Activated naive CD8-positive, alpha-beta T cell treated with anti-CD3 and anti-CD28 coated beads, Interleukin-2, amount 50 U/mL, for 24 hours (primary cell): ENCODE measurements at regions not wholly inside any gene's neighbourhood (a gene's known extent, or its start where the extent isn't known, plus 50 kb on each side); places are given as distances from the start of the nearest gene placed in this dataset.

ENCODE experiments used
- ATAC-seq: fragments of 150-1000 bp; cut with Tn5 transposase; one replicate; pipeline ENCODE4 v1.10.0; 2021
- DNase-seq: peaks from one replicate; pipeline ENCODE4 v3.0.0; 2021
- H3K27ac Mint-ChIP-seq: one replicate; pipeline ENCODE4 v1.8.0; 2021; ENCODE audit warnings: mild to moderate bottlenecking, mixed read lengths
- H3K27me3 Mint-ChIP-seq: one replicate; pipeline ENCODE4 v1.8.0; 2021; ENCODE audit warnings: mixed read lengths
- H3K36me3 Mint-ChIP-seq: one replicate; pipeline ENCODE4 v1.8.0; 2021; ENCODE audit warnings: low read depth, mixed read lengths
- H3K4me1 Mint-ChIP-seq: one replicate; pipeline ENCODE4 v1.8.0; 2021; ENCODE audit warnings: mixed read lengths
- H3K4me3 Mint-ChIP-seq: one replicate; pipeline ENCODE4 v1.8.0; 2021; ENCODE audit warnings: mild to moderate bottlenecking, moderate library complexity, mixed read lengths
- H3K9me3 Mint-ChIP-seq: one replicate; pipeline ENCODE4 v1.8.0; 2021; ENCODE audit warnings: mixed read lengths

- H3K4me3 Mint-ChIP-seq, result no peak overlapping the region
- H3K36me3 Mint-ChIP-seq, result no peaks in the 10 kb centered on the region
- H3K9me3 Mint-ChIP-seq, result no peaks in the 10 kb centered on the region
- no peaks in the 10 kb centered on the region for H3K4me1 Mint-ChIP-seq
- H3K27ac Mint-ChIP-seq, result no peak overlapping the region
- H3K27me3 Mint-ChIP-seq, result peaks cover 25% of the 10 kb centered on the region
- DNase-seq (no peak), ATAC-seq (no peak)
Observed at GRCh38 chr10:3516234-3516922, 268.6 kb downstream of the KLF6 start.

- Mint-ChIP-seq H3K27ac (no peak overlapping the region), H3K36me3 (no peaks in the 10 kb centered on the region), H3K4me1 (no peaks in the 10 kb centered on the region), H3K4me3 (no peak overlapping the region), H3K27me3 (peaks cover 25% of the 10 kb centered on the region), H3K9me3 (no peaks in the 10 kb centered on the region)
- ATAC-seq, result no peak
- DNase-seq, result no peak
Observed at GRCh38 chr10:3514691-3515090, 270.3 kb downstream of the KLF6 start.

- Mint-ChIP-seq H3K9me3 (no peaks in the 10 kb centered on the region), H3K27me3 (peaks cover 15% of the 10 kb centered on the region), H3K36me3 (no peaks in the 10 kb centered on the region), H3K4me3 (no peak overlapping the region), H3K27ac (no peak overlapping the region), H3K4me1 (no peaks in the 10 kb centered on the region)
- no peak for ATAC-seq
- no peak for DNase-seq
Observed at GRCh38 chr10:3512263-3512662, 272.7 kb downstream of the KLF6 start.

- Mint-ChIP-seq H3K27me3 (peaks cover 9% of the 10 kb centered on the region), H3K27ac (no peak overlapping the region), H3K4me3 (no peak overlapping the region), H3K4me1 (no peaks in the 10 kb centered on the region), H3K36me3 (no peaks in the 10 kb centered on the region), H3K9me3 (no peaks in the 10 kb centered on the region)
- DNase-seq, result no peak
- no peak for ATAC-seq
Observed at GRCh38 chr10:3511483-3511882, 273.5 kb downstream of the KLF6 start.

- ATAC-seq (no peak), DNase-seq (no peak)
- Mint-ChIP-seq H3K9me3 (no peaks in the 10 kb centered on the region), H3K4me1 (no peaks in the 10 kb centered on the region), H3K36me3 (no peaks in the 10 kb centered on the region), H3K27me3 (peaks cover 5% of the 10 kb centered on the region), H3K27ac (no peak overlapping the region), H3K4me3 (no peak overlapping the region)
Observed at GRCh38 chr10:3510741-3511140, 274.3 kb downstream of the KLF6 start.

- H3K36me3 Mint-ChIP-seq, result no peaks in the 10 kb centered on the region
- H3K4me1 Mint-ChIP-seq, result no peaks in the 10 kb centered on the region
- no peak overlapping the region for H3K27ac Mint-ChIP-seq
- H3K27me3 Mint-ChIP-seq, result peaks cover 2% of the 10 kb centered on the region
- no peak for DNase-seq
- H3K4me3 Mint-ChIP-seq, result no peak overlapping the region
- no peaks in the 10 kb centered on the region for H3K9me3 Mint-ChIP-seq
- ATAC-seq, result peak; percentile 63
Observed at GRCh38 chr10:3509355-3509754, 275.7 kb downstream of the KLF6 start.

- H3K27me3 Mint-ChIP-seq, result no peaks in the 10 kb centered on the region
- ATAC-seq (no peak), DNase-seq (no peak)
- no peak overlapping the region for H3K4me3 Mint-ChIP-seq
- H3K36me3 Mint-ChIP-seq, result no peaks in the 10 kb centered on the region
- H3K4me1 Mint-ChIP-seq, result no peaks in the 10 kb centered on the region
- H3K27ac Mint-ChIP-seq, result no peak overlapping the region
- H3K9me3 Mint-ChIP-seq, result no peaks in the 10 kb centered on the region
Observed at GRCh38 chr10:3503299-3503698, 281.7 kb downstream of the KLF6 start.

GRCh38 chr10:3502673-3503072 is 282.3 kb downstream of the KLF6 start:
- H3K27me3 Mint-ChIP-seq, result no peaks in the 10 kb centered on the region
- H3K27ac Mint-ChIP-seq, result no peak overlapping the region
- no peaks in the 10 kb centered on the region for H3K36me3 Mint-ChIP-seq
- H3K4me1 Mint-ChIP-seq, result no peaks in the 10 kb centered on the region
- H3K4me3 Mint-ChIP-seq, result no peak overlapping the region
- DNase-seq (no peak), ATAC-seq (no peak)
- H3K9me3 Mint-ChIP-seq, result no peaks in the 10 kb centered on the region

- Mint-ChIP-seq H3K27me3 (peaks cover 15% of the 10 kb centered on the region), H3K9me3 (no peaks in the 10 kb centered on the region), H3K4me3 (no peak overlapping the region), H3K27ac (no peak overlapping the region), H3K36me3 (no peaks in the 10 kb centered on the region), H3K4me1 (no peaks in the 10 kb centered on the region)
- DNase-seq (no peak), ATAC-seq (no peak)
Observed at GRCh38 chr10:3500408-3500856, 284.6 kb downstream of the KLF6 start.

- peaks cover 17% of the 10 kb centered on the region for H3K27me3 Mint-ChIP-seq
Observed at GRCh38 chr10:3499120-3499519, 285.9 kb downstream of the KLF6 start.

GRCh38 chr10:3497581-3497980 is 287.4 kb downstream of the KLF6 start:
- Mint-ChIP-seq H3K27ac (no peak overlapping the region), H3K9me3 (no peaks in the 10 kb centered on the region), H3K4me3 (no peak overlapping the region), H3K4me1 (no peaks in the 10 kb centered on the region), H3K27me3 (peaks cover 17% of the 10 kb centered on the region), H3K36me3 (no peaks in the 10 kb centered on the region)
- DNase-seq (no peak), ATAC-seq (no peak)

More at GRCh38 chr10:3499120-3499519, 285.9 kb downstream of the KLF6 start:
- H3K4me1 Mint-ChIP-seq, result no peaks in the 10 kb centered on the region
- H3K4me3 Mint-ChIP-seq, result no peak overlapping the region
- DNase-seq, result no peak
- no peak overlapping the region for H3K27ac Mint-ChIP-seq
- H3K36me3 Mint-ChIP-seq, result no peaks in the 10 kb centered on the region
- no peak for ATAC-seq
- H3K9me3 Mint-ChIP-seq, result no peaks in the 10 kb centered on the region

GRCh38 chr10:3496138-3496537 is 288.9 kb downstream of the KLF6 start:
- Mint-ChIP-seq H3K4me3 (no peak overlapping the region), H3K27ac (no peak overlapping the region), H3K27me3 (peaks cover 22% of the 10 kb centered on the region), H3K4me1 (no peaks in the 10 kb centered on the region), H3K36me3 (no peaks in the 10 kb centered on the region), H3K9me3 (no peaks in the 10 kb centered on the region)
- ATAC-seq (no peak), DNase-seq (no peak)

- peaks cover 22% of the 10 kb centered on the region for H3K27me3 Mint-ChIP-seq
- H3K4me3 Mint-ChIP-seq, result no peak overlapping the region
- ATAC-seq, result no peak
- no peak for DNase-seq
- no peaks in the 10 kb centered on the region for H3K36me3 Mint-ChIP-seq
- no peaks in the 10 kb centered on the region for H3K9me3 Mint-ChIP-seq
- no peak overlapping the region for H3K27ac Mint-ChIP-seq
- no peaks in the 10 kb centered on the region for H3K4me1 Mint-ChIP-seq
Observed at GRCh38 chr10:3495281-3495680, 289.7 kb downstream of the KLF6 start.

- Mint-ChIP-seq H3K9me3 (peaks cover 4% of the 10 kb centered on the region), H3K4me3 (no peak overlapping the region), H3K27ac (no peak overlapping the region), H3K27me3 (peaks cover 22% of the 10 kb centered on the region), H3K36me3 (no peaks in the 10 kb centered on the region), H3K4me1 (no peaks in the 10 kb centered on the region)
- no peak for DNase-seq
- ATAC-seq, result no peak
Observed at GRCh38 chr10:3494838-3495230, 290.2 kb downstream of the KLF6 start.

GRCh38 chr10:3494131-3494837 is 290.7 kb downstream of the KLF6 start:
- DNase-seq (no peak), ATAC-seq (no peak)
- no peaks in the 10 kb centered on the region for H3K36me3 Mint-ChIP-seq
- peaks cover 22% of the 10 kb centered on the region for H3K27me3 Mint-ChIP-seq
- H3K4me3 Mint-ChIP-seq, result no peak overlapping the region
- peaks cover 10% of the 10 kb centered on the region for H3K9me3 Mint-ChIP-seq
- H3K27ac Mint-ChIP-seq, result no peak overlapping the region
- no peaks in the 10 kb centered on the region for H3K4me1 Mint-ChIP-seq
